GM12892 (cell line): ENCODE measurements at regions not wholly inside any gene's neighbourhood (a gene's known extent, or its start where the extent isn't known, plus 50 kb on each side); places are given as distances from the start of the nearest gene placed in this dataset.

Source experiments
- POLR2A ChIP-seq: IDR thresholded peaks from 2 replicates; pipeline ENCODE4 v1.6.1; 2011; ENCODE audit warnings: low read depth, low read length, control low read depth
- POLR2AphosphoS5 ChIP-seq: IDR thresholded peaks from 2 replicates; pipeline ENCODE4 v1.6.1; 2011; ENCODE audit warnings: low read depth, low read length, control low read depth
- TAF1 ChIP-seq: IDR thresholded peaks from 2 replicates; pipeline ENCODE4 v1.6.1; 2011; ENCODE audit warnings: low read depth, mild to moderate bottlenecking, control low read depth, low read length, borderline replicate concordance

DNA sequence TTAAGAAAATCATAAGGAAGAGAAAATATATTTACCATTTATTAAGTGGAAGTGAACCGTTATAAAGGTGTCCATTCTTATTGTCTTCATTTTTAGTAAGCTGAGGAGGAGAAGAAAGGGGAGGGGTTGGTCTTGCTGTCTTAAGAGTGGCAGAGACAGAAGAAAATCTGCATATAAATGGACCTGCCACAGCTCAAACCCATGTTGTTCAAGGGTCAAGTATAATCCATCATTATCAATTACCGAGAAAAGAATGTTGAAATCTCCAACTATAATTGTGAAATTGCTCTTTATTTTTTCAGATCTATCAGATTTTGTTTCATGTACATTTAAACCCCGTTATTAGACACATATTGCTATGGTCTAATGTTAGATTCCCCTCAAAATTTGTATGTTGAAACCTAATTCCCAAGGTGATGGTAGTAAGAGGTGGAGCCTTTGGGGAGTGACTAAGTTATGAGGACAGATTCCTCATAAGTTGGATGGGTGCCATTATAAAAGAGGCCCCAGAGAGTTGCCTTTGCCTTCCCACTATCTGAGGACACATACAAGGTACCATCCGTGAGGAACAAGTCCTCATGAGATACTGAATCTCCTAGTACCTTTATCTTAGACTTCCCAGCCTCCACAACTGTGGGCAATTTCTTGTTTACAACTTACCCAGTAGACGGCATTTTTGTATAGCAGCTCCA is 58.5 kb upstream of the SMAD1 start:
- no peak for TF ChIP-seq POLR2A
- no peak for TF ChIP-seq POLR2AphosphoS5
- no peak for TF ChIP-seq TAF1
